ENCODE measurements at regions not wholly inside any gene's neighbourhood (a gene's known extent, or its start where the extent isn't known, plus 50 kb on each side); places are given as distances from the start of the nearest gene placed in this dataset.

- H3K4me2 ChIP-seq (ENCODE audit: low read length) = no peak overlapping the region
- H3K9ac ChIP-seq (ENCODE audit: low read length) = no peak overlapping the region
- H3K9me3 ChIP-seq (ENCODE audit: low read length) = no peaks in the 10 kb centered on the region
- no peaks in the 10 kb centered on the region for H3K9me2 ChIP-seq (ENCODE audit: low read depth, low read length)
- H3K79me2 ChIP-seq (ENCODE audit: insufficient read depth, low read length) = no peaks in the 10 kb centered on the region
- TF ChIP-seq CTCF (IDR thresholded peaks at IDR 0.05; ENCODE audit: low read length) = no peak
- no peak for TF ChIP-seq EZH2 (IDR thresholded peaks at IDR 0.05; ENCODE audit: borderline replicate concordance, low read length)
- H3K27ac ChIP-seq (ENCODE audit: low read depth, low read length, poor library complexity, severe bottlenecking) = no peak overlapping the region
- no peak overlapping the region for H3K4me3 ChIP-seq (ENCODE audit: low read depth, low read length, poor library complexity, severe bottlenecking)
- no peaks in the 10 kb centered on the region for H3F3A ChIP-seq (ENCODE audit: insufficient read depth, low read length)
- no peaks in the 10 kb centered on the region for H3K36me3 ChIP-seq (ENCODE audit: insufficient read depth, low read length)
- no peak overlapping the region for H2AFZ ChIP-seq (ENCODE audit: low read length)
- no peaks in the 10 kb centered on the region for H4K20me1 ChIP-seq (ENCODE audit: insufficient read depth, low read length)
- H3K4me1 ChIP-seq (ENCODE audit: insufficient read depth, low read length, severe bottlenecking) = no peaks in the 10 kb centered on the region
- H3K27me3 ChIP-seq (ENCODE audit: insufficient read depth, low read length) = no peaks in the 10 kb centered on the region
Measured at GRCh38 chr13:73292127-73292526, 233.3 kb downstream of the KLF5 start.

GRCh38 chr13:73290844-73291243, 232.0 kb downstream of the KLF5 start:
- H3K9ac ChIP-seq (ENCODE audit: low read length) = no peak overlapping the region
- no peaks in the 10 kb centered on the region for H3K4me1 ChIP-seq (ENCODE audit: insufficient read depth, low read length, severe bottlenecking)
- H3K27ac ChIP-seq (ENCODE audit: low read depth, low read length, poor library complexity, severe bottlenecking) = no peak overlapping the region
- no peak overlapping the region for H2AFZ ChIP-seq (ENCODE audit: low read length)
- no peaks in the 10 kb centered on the region for H3F3A ChIP-seq (ENCODE audit: insufficient read depth, low read length)
- no peak overlapping the region for H3K4me2 ChIP-seq (ENCODE audit: low read length)
- H3K27me3 ChIP-seq (ENCODE audit: insufficient read depth, low read length) = no peaks in the 10 kb centered on the region
- no peaks in the 10 kb centered on the region for H4K20me1 ChIP-seq (ENCODE audit: insufficient read depth, low read length)
- H3K9me3 ChIP-seq (ENCODE audit: low read length) = no peaks in the 10 kb centered on the region
- no peak for TF ChIP-seq EZH2 (IDR thresholded peaks at IDR 0.05; ENCODE audit: borderline replicate concordance, low read length)
- TF ChIP-seq CTCF (IDR thresholded peaks at IDR 0.05; ENCODE audit: low read length) = no peak
- no peaks in the 10 kb centered on the region for H3K79me2 ChIP-seq (ENCODE audit: insufficient read depth, low read length)
- H3K36me3 ChIP-seq (ENCODE audit: insufficient read depth, low read length) = no peaks in the 10 kb centered on the region
- H3K9me2 ChIP-seq (ENCODE audit: low read depth, low read length) = no peaks in the 10 kb centered on the region
- H3K4me3 ChIP-seq (ENCODE audit: low read depth, low read length, poor library complexity, severe bottlenecking) = no peak overlapping the region

GRCh38 chr13:73288596-73288995, 229.8 kb downstream of the KLF5 start:
- H3K4me1 ChIP-seq (ENCODE audit: insufficient read depth, low read length, severe bottlenecking) = no peaks in the 10 kb centered on the region
- H3K9me3 ChIP-seq (ENCODE audit: low read length) = no peaks in the 10 kb centered on the region
- no peaks in the 10 kb centered on the region for H4K20me1 ChIP-seq (ENCODE audit: insufficient read depth, low read length)
- H3K27ac ChIP-seq (ENCODE audit: low read depth, low read length, poor library complexity, severe bottlenecking) = no peak overlapping the region
- H3F3A ChIP-seq (ENCODE audit: insufficient read depth, low read length) = no peaks in the 10 kb centered on the region
- H3K4me3 ChIP-seq (ENCODE audit: low read depth, low read length, poor library complexity, severe bottlenecking) = no peak overlapping the region
- H3K27me3 ChIP-seq (ENCODE audit: insufficient read depth, low read length) = 0 out of 2 replicates have a peak, but pooled peaks cover 3% of the 10 kb centered on the region
- H2AFZ ChIP-seq (ENCODE audit: low read length) = no peak overlapping the region
- no peaks in the 10 kb centered on the region for H3K36me3 ChIP-seq (ENCODE audit: insufficient read depth, low read length)
- H3K9me2 ChIP-seq (ENCODE audit: low read depth, low read length) = no peaks in the 10 kb centered on the region
- TF ChIP-seq EZH2 (IDR thresholded peaks at IDR 0.05; ENCODE audit: borderline replicate concordance, low read length) (no peak), CTCF (IDR thresholded peaks at IDR 0.05; ENCODE audit: low read length) (no peak)
- H3K4me2 ChIP-seq (ENCODE audit: low read length) = no peak overlapping the region
- no peaks in the 10 kb centered on the region for H3K79me2 ChIP-seq (ENCODE audit: insufficient read depth, low read length)
- no peak overlapping the region for H3K9ac ChIP-seq (ENCODE audit: low read length)
